Skin epidermis (tissue), 12 donors: ENCODE measurements at regions not wholly inside any gene's neighbourhood (a gene's known extent, or its start where the extent isn't known, plus 50 kb on each side); places are given as distances from the start of the nearest gene placed in this dataset.

Experiments
- H3K27ac ChIP-seq, 21 experiments: fragments of 200-600 bp; sonication (generic) in 11 of 21; one replicate each; pipeline ENCODE4 v1.5.0; 2020; ENCODE audit warnings: mild to moderate bottlenecking in 3 of 21, inconsistent platforms in 2 of 21, moderate library complexity in 2 of 21
- H3K4me3 ChIP-seq, 7 experiments: fragments of 200-600 bp; sonication (generic) in 2 of 7; one replicate each; pipeline ENCODE4 v1.5.0; 2020; ENCODE audit warnings: inconsistent platforms in 2 of 7, mild to moderate bottlenecking in 2 of 7, moderate library complexity in 1 of 7

DNA sequence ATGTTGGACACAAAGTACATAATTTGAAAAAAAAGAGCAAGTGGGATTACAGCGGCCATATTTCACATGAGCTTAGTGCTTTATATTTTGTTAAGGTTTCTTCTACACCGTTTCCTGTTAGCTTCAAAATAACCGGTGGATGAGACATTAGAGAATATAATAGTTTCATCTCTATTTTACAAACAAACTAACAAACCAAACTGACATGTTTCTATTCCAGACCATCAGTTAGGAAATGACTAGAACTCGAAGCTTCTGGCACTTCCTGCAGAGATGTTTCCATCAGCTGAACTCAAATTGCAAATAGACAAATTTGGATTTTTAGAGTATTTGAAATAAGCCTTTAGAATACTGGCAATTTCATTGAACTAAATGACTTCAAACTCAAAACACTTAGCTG, 86.5 kb downstream of the MTRR start:
- no peak overlapping the region for H3K27ac ChIP-seq
- H3K4me3 ChIP-seq = no peak overlapping the region

DNA sequence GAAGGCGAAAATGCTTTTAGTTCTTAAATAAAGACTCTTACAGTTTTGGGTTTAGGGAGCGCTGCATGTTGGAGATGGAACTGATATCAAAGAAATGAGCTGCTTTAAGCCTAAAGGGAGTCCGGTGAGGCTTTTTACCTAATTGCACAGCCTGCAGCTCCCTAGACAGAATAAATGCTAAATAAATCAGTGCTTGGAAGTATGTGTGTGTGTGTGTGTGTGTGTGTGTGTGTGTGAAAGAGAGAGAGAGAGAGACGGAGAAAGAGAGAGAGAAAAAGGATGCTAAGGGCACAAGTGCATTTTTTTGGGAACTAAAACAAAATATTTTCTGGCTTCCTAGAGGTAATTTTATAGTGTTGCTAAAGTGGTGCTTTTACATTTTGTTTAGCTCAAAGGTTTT, 88.4 kb downstream of the MTRR start:
- H3K27ac ChIP-seq = no peak overlapping the region
- H3K4me3 ChIP-seq = no peak overlapping the region

DNA sequence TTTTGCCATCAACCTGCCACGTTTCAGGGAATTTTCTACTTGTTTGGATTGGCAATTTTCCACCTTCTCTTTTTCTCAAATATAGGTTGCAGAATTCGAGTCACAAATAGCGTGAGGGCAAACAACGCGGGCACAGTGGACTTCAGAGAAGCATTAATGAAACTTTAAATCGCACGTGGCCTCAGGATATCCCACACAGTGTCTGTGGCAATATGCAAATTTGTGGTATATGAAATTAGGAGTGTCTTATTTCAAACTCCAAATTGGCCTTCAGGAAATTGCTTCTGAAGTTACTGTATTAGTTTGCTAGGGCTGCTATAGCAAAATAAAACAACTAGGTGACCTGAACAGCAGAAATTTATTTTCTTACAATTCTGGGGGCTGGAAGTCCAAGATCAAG, 91.2 kb downstream of the MTRR start:
- Histone ChIP-seq H3K4me3 (no peak overlapping the region), H3K27ac (no peak overlapping the region)

DNA sequence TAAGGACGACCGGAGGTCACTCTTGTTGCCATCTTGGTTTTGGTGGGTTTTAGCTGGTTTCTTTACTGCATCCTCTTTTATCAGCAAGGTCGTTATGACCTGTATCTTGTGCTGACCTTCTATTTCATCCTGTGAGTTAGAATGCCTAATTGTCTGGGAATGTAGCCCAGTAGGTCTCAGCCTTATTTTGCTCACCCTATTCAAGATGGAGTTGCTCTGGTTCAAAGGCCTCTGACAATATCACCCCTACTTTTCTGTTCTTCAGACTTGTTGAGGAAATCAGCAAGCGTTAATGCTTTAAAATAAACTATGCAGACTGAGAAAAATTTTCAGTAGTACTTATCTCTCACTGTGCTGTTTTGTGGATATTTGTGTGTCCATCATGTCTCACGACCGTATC, 92.6 kb downstream of the MTRR start:
- Histone ChIP-seq H3K4me3 (no peak overlapping the region), H3K27ac (no peak overlapping the region)

DNA sequence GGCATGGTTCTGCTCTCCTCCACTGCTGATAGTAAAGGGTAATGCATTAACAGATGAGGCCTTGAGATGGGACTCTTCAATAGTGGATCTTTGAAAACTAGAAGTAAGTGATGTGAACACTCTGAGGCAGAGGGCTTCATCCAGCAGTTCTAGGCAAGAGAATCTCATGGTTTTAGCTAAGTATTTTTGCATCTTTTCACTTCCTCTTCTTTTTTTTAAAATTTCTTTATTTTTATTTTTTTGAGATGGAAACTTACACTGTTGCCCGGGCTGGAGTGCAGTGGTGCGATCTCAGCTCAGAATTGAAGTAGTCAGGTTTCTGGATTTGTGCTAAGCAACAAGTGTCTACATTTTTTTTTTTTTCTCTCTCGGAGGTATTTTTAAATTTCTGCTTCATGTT, 101.9 kb downstream of the MTRR start:
- Histone ChIP-seq H3K4me3 (no peak overlapping the region), H3K27ac (no peak overlapping the region)

DNA sequence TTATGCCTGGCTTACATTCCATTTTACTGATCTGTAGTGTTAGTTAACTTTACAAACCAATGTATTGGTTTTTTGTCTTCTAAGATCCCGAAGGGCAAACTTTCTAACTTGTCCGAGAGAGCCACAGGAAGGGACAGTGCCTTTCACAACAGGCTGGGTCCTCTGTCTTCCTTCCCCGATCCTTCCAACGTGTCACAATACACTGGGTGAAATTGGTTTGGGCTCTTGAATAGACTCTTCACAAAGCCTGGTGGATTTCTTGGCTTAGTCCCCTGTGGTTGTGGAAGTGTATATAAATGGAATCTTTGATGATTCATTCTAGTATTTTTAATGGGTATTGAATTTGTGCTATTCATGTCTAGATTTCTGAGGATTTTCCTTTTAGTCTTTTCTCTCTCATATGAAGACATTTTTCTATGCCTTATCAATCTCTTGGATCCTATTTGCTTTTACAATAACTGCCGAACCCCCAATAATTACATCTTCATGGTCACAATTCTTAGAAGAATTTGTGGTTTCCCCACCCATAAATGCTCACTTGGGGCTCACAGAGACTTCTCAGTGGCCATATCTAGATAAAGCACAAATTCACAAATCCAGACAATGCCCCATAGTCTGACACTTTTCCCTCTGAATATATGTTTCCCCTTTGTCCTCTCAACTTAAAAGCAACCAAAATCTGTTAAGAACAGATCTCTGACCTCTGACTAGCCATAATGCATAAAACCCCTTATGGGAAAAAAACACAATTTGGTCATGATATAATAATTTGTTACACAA, 107.7 kb downstream of the MTRR start:
- H3K4me3 ChIP-seq = no peak overlapping the region

DNA sequence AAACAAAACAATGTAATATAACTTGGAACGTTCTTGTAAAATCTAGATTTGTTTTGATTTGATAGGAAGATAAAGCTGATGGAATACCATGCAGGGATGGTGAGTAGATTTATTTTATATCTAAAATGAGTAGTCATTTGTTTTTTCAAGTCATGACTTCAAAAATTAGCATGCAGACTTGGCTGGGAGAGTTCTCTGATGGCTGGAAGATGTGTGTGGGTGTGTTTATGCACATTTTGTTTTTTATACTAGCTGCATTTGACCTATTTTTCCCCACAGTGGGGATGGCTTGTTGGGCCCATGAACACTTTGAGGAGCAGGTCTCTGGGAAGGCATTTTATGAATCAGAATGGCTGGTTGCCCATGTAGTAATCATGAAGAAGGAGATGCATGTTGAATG, 109.2 kb downstream of the MTRR start:
- Histone ChIP-seq H3K4me3 (no peak overlapping the region), H3K27ac (no peak overlapping the region)

More for the DNA sequence above, 107.7 kb downstream of the MTRR start:
- H3K27ac ChIP-seq = no peak overlapping the region

DNA sequence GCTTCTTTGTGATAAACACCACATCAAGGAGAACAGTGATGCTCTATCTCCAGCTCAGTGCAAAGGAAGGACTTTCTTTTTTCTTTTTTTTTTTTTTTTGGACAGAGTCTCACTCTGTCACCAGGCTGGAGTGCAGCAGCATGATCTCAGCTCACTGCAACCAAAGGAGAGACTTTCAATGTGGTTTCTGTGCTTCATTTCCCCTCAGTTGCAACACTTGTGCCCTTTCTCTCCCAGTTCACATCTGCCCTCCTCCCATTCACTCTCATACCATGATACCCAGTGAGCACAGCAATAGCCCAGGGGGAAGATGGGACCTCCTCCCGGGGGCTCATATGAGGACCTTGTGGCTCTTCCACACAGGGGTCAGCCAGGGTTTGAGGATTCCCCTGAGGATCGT, 110.0 kb downstream of the MTRR start:
- Histone ChIP-seq H3K27ac (no peak overlapping the region), H3K4me3 (no peak overlapping the region)

DNA sequence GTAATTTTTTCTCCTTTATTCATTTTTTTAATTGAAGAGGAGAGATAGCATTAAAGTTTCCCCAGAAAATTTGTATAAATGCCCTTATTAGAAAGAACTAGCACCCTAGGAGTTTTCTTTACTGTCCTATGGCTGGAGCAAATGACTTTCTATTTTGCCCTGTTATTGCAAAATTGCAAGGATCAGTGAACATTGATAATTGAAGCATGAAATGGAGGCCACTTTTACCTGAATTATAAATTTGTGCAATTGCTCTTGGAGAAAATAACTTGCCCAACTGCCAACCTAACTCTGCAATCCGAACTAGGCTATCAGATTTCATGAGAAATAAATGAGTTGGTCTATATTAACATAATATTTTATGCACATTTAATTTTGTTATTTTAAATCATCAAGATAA, 111.9 kb downstream of the MTRR start:
- H3K27ac ChIP-seq = no peak overlapping the region
- H3K4me3 ChIP-seq = no peak overlapping the region

DNA sequence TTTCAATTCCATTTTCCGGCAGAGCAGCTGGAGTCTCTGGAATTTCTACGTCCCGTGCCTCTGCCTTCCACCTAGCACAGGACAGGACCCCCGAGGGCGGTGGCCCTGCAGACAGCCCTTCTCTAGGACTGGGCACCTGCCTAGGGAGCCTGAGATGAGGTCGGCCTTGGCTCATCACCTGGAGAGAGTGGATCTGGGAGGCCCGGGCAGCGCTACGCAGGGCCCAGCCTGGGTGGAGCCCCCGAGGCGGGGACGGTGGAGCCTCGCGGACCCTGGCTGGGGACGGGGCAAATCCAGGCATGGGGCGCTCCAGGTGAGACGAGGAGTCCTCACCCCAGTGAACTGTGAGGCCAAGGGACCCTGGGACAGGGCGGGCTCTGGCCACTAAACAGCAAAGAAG, 114.5 kb downstream of the MTRR start:
- no peak overlapping the region for H3K27ac ChIP-seq
- H3K4me3 ChIP-seq = no peak overlapping the region

DNA sequence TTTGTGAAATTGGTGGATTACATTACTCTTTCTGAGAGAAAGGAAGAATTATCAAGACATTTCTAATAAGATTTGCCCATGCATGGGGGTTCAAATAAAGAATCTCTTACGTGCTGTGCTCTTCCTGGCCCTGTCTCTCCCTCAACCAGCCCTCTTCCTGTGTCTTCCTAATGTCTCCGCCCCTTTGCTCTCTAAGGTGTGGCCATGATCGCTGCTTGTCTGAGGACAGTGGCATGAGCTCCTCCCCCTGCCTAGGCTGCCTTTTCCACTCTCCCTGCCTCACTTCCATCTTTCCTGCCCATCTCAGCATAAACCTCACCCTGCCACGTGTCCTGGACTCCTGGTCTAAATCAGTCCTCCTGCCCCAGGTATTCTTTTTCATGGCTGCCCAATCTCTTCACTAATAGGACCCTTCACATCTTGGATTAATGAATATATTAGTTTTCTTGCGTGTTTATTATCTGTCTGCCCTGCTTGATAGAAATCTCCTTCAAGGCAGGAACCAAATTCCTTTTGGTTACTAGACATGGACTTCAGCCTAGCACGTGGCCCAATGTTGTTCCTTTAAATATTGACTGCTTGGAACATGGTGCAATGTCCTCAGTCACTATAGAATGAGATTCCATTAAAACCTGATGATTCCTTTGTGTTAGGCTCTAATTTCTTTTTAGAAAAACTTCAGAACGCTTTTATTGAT, 122.3 kb downstream of the MTRR start:
- no peak overlapping the region for H3K4me3 ChIP-seq
- H3K27ac ChIP-seq = no peak overlapping the region

DNA sequence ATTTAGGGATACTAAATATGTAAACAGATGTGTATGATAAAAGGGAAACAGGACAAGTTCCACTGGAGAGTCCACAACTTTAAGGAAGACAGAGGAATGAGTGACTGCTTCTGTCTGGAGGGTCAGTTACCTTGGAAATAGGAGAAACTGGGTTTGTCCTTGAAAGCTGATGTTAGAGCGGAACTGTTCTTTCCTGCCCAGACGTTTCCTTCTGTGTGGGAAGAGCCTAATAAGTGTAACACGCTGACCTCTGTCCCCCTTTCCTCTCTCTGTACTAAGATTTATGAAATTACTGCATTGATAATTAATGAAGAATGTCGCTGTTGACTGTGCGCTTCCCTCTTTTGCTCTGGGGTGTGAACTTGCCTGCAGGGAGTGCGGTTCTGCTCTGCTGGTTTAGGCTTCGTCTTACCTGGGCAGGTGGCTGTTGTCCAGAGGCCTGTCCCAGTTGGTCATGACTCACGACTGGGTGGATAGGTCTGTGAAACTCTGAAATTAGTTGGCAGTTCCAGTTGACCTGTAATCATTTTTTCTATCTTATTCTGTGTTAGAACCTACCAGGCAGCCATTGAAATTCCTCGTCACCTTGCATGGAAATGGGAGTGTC, 126.8 kb downstream of the MTRR start:
- no peak overlapping the region for H3K27ac ChIP-seq
- no peak overlapping the region for H3K4me3 ChIP-seq

DNA sequence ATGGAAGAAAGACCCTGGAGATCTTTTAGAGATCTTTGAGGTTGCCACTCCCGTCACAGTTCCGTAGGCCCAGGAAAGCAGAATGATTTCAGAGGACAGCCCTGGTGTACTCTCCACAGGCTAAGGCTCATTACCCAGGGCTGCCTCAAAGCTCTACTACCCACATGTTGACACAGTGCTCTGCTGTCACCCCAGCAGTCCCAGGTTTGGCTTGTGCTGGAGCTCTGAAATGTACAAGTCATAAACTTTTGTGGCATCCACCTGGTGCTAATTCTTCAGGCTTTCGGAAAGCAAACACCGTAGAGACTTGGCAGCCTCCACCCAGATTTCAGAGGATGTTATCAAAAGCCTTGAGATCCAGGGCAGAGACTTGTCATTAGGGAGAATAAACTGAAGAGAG, 136.5 kb downstream of the MTRR start:
- no peak overlapping the region for H3K27ac ChIP-seq
- no peak overlapping the region for H3K4me3 ChIP-seq

DNA sequence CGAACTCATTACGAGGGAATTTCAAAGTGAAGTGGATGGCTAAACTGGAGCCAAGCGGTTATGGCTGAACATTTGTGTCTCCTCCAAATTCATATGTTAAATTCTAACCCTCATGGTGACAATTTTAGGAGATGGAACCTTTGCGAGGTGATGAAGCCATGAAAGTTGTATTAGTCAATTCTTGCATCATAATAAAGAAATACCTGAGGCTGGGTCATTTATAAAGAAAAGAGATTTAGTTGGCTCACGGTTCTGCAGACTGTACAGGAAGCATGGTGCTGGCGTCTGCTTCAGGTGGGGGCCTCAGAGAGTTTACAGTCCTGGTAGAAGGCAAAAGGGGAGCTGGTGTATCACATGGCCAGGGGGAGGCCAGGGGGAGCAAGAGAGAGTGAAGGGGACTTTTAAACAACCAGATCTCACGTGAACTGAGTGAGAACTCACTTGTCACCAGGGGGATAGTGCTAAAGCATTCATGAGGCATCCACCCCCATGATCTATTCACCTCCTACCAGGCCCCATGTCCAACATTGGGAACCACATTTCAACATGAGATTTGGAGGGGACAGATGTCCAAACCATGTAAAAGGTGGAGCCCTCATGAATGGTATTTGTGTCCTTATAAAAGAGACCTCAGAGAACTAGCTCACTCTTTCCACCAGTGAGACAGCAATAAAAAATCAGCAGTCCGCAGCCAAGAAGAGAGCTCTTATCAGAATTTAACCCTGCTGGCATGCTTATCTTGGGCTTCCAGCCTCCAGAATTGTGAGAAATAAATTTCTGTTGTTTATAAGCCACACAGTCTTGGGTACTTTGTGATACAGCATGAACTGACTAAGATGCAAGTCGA, 143.4 kb downstream of the MTRR start:
- no peak overlapping the region for H3K4me3 ChIP-seq
- H3K27ac ChIP-seq = no peak overlapping the region

DNA sequence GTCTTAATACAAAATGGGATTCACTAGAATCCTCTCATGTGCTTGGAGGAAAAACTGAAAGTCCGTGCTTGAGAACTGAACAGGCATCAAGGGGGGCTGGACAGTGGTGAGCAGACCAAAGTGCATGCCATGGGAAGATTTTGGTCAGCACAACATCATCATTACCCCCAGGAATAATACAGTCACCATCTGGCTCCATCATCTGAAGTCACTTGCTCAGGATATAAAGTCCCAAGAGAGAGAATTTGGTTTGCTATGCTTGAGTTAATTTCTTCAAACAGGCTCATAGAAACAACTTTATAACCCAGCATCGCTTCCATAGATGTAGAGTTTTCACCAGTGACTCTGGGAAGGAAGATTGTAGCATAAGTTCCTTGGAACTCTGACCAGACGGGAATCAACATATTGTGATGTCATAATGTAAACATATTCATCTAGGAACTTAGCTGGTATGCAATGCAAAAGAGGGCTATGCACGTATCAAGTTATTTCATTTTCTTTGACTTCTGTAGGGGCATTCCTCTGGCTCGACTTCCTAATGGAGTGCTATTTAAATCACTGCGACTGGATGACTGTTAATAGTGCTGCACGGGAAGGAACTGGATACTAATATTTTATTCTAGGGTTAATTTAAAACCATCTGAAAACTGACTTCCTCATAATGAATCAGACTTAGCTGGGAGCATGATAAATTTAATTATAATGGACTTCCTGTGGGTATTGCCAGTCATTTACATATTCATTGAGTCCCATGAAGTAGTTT, 145.2 kb downstream of the MTRR start:
- no peak overlapping the region for H3K27ac ChIP-seq
- no peak overlapping the region for H3K4me3 ChIP-seq

DNA sequence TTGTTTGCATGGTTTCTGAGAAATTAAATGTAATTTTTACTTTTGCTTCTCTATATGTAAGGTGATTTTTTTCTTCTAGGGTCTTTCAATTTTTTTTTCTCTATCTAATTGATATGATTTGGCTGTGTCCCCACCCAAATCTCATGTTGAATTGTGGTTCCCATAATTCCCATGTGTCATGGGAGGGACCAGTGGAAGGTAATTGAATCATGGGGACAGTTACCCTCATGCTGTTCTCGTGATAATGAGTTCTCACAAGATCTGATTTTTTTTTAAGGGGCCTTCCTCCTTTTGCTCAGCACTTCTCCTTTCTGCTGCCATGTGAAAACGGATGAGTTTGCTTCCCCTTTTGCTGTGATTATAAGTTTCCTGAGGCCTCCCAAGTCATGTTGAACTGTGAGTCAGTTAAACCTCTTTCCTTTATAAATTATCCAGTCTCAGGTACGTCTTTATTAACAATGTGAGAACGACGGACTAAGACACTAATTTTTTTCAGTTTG, 150.8 kb downstream of the MTRR start:
- no peak overlapping the region for H3K27ac ChIP-seq
- no peak overlapping the region for H3K4me3 ChIP-seq

DNA sequence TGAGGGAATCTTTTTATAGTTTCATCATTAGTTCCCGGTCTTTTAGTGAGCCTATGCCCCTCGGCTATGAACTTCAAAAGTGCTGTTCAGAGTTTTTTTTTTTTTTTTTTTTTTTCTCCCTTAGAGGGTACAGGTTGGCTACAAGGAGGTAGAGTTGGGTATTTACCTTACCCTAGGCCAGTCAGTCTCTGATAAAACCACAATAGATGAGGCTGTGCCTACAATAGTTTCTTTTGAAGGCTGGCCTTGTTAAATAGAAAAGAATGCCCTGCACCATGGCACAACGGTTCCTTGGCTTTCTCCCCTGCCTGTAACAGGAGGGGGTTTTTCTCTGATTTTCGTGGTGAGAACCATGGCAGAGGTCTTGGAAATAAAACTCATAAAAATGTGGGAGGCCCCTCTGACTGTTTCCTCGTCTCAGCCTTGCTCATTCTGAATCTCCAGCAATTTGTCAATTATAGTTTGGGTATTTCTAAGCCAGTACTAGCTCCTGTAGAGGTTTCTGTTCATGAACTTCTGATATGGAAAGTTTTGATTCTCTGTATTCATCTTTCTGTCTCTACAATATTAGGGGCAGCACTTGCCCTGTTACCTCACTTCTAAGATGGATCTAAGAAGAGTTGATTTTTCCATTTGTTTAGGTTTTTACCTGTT, 152.0 kb downstream of the MTRR start:
- H3K4me3 ChIP-seq = no peak overlapping the region
- no peak overlapping the region for H3K27ac ChIP-seq

DNA sequence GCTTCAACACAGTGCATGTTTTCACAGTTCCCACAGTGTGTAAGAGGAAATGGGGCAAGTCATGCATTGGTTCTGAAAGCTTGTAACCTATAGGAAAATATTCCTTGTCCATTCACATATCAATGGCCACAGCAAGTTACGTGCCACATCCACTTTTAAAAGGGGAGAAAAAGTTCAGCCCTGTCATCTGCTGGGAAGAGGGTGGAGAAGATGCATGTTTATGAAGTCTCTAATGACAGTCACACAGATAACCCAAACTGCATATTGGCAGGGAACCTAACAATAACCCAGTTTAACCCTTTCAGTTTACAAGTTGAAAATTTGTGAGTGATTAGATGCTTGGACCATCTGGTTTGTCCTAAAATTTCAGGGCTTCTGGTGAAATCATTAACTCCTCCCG, 159.3 kb downstream of the MTRR start:
- no peak overlapping the region for H3K4me3 ChIP-seq
- no peak overlapping the region for H3K27ac ChIP-seq

DNA sequence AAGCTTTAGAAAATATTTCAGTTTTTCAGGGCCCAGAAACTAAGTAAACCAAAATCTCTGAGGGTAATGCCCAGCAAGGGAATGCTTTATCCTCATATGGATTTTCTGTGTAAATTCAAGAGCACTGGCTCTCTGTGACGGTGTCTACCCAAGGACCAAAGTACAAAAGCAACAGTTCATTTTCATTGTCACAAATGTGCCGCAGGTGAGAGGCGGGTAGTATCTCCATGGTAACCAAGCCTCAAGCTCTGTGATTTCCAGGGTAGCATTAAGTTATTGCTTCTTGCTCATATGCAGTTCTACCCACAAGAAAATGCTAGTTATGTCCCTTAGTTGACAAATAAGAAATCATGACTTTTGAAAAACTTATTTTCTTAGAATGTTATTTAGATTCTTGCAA, 164.3 kb downstream of the MTRR start:
- H3K27ac ChIP-seq = no peak overlapping the region
- H3K4me3 ChIP-seq = no peak overlapping the region
